ENCODE measurements at regions not wholly inside any gene's neighbourhood (a gene's known extent, or its start where the extent isn't known, plus 50 kb on each side); places are given as distances from the start of the nearest gene placed in this dataset.

DNA sequence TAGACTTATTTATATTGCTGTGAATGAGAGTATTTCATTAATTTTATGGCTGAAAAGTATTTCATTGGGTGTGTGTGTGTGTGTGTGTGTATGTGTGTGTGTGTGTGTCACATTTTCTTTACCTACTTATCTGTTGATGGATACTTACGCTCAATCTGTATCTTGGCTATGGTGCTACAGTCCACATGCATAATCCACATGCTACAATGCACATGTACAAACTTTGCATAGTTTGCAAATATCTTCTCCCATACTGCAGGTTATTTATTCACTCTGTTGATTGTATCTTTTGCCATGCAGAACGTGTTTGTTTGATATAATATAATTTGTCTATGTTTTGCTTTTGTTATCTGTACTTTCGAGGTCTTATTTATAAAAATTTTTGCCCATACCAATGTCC lies 167.8 kb downstream of the RAB28 start:
- TF ChIP-seq POLR2A (IDR thresholded peaks at IDR 0.05) = no peak
- TF ChIP-seq, protein P1, sequence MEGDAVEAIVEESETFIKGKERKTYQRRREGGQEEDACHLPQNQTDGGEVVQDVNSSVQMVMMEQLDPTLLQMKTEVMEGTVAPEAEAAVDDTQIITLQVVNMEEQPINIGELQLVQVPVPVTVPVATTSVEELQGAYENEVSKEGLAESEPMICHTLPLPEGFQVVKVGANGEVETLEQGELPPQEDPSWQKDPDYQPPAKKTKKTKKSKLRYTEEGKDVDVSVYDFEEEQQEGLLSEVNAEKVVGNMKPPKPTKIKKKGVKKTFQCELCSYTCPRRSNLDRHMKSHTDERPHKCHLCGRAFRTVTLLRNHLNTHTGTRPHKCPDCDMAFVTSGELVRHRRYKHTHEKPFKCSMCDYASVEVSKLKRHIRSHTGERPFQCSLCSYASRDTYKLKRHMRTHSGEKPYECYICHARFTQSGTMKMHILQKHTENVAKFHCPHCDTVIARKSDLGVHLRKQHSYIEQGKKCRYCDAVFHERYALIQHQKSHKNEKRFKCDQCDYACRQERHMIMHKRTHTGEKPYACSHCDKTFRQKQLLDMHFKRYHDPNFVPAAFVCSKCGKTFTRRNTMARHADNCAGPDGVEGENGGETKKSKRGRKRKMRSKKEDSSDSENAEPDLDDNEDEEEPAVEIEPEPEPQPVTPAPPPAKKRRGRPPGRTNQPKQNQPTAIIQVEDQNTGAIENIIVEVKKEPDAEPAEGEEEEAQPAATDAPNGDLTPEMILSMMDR (IDR thresholded peaks at IDR 0.05) = no peak
